Forelimb muscle (tissue), 1 donor: ENCODE measurements at regions not wholly inside any gene's neighbourhood (a gene's known extent, or its start where the extent isn't known, plus 50 kb on each side); places are given as distances from the start of the nearest gene placed in this dataset.
"Not testable (repeated sequence)": the region's sequence is repeated elsewhere in the genome, so short reads cannot be mapped to it uniquely, and the experiment has no call there.

Experiments
- DNase-seq: peaks from one replicate; pipeline ENCODE4 v3.0.0-alpha.2; 2013; ENCODE audit warnings: low read depth

DNA sequence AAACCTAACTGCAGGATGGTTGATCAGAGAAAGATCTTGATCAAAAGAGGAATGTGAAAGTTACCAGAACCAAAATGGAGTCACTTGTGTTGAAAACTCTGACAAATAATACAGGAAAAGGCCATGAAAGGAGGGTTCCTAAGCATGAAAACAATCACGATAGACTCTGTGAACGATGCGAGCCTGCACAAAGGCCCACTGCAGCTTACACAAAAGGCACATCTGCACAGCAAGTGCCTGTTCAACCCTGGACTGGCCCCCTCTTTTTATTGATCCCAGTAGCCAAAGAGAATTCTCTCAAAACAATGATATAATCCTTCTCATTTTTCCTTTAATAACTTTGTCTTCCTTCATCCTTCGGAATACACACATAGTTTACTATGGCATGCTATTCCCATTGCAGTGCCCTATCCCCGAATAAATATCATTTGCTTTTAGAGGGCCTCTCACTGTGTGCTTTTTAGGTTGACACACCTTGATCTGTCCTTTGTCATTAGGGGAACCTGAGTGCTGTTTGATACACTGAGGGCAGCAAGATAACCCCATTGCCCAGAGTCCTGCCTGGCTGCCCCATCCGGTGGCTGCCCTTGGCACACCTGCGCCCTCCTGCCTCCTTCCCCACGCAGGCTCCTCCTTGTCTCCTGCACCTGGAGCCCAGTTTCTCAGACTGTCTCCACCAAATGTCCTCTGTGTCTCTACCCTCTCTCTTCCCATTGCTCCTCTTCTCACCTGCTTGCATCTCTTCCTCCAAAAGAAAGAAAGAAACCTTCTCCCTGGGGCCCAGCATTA is 98.3 kb upstream of the FRMD1 start:
- no peak for DNase-seq

DNA sequence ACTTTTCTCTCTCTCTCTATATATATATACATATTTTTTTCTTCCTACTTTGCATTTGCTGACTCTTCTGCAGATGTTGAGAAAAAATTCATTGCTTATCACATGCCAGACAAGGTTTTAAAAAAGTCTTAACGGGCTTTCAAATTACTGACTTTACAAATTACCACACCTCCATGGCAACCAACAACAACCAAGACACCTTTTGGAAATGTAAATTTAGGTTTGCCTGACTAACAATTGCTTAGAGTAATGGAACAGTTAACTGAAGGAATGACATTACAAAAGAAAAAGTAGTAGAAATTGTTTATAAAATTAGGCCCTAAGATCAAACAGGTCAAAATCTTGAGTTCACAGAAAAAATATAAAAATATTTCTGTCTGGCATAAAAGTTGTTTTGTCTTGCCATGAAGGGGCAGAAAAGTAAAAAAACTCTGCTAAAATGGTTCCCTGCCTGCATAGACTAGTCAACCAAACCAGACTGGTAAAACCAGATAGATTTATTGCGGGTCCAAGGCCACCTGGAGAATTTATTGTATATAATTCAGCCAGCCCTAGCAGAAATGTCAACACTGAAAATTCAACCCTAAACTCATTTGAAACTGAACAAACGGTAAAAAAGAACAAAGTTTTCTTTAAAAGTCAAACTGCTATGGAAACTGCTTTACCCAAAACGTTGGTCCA is 92.8 kb upstream of the FRMD1 start:
- DNase-seq, result no peak

DNA sequence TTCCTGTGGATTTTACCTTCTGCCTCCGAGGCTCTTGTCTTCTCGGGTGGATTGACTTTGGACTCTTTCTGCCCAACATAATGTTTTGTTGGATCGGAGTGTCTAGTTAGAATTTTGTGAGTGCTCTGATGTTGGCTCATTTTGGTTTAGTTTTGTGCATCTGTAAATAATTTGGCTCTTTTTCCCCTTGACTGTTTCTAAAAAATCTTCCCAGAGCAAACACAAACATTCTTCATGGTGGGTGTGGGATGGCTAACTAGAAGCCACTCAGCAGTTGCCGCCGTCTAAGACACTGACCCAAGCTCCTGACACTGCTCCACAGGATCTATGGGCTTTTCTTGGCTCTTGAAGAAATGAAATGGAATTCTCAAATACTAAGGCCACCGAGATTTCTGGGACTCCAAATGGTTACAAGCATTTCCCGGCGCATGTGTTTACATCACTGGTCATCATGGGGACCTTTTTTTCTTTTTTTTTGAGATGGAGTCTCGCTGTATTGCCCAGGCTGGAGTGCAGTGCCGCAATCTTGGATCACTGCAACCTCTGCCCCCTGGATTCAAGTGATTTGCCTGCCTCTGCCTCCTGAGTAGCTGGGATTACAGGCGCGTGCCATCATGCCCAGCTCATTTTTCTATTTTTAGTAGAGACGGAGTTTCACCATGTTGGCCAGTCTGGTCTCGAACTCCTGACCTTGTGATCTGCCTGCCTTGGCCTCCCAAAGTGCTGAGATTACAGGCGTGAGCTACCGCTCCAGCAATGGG is 92.0 kb upstream of the FRMD1 start:
- no peak for DNase-seq

DNA sequence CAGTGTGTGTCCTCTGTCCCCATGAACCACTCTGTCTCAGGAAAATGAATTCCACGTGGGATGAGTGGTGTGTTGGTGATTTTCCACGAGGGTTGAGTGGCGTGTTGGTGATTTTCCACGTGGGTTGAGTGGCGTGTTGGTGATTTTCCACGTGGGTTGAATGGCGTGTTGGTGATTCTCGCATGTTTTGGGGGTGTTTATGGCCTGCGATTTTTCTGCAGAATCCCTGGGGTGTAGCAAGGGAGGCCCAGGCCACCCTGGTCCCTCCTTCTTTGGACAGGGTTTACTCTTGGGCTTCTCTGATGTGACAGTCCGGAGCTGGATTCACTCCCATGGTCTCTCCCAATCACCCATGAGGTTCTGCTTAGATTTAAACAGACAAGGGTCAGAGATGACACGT is 90.6 kb upstream of the FRMD1 start:
- no peak for DNase-seq

DNA sequence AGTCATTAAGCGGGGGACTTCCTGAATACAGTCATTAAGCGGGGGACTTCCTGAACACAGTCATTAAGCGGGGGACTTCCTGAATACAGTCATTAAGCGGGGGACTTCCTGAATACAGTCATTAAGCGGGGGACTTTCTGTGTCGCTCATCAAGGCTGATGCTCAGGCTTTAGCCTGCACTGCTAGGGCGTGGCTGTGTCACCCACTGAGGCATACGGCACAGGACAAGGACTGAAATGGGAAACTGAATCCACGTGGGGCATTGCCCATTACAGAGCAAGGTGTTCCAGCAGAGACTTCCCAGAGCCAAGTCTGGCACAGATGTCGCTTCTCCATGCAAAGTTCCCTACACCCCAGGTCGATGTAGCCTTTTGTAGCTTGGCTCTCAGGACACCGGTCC is 89.9 kb upstream of the FRMD1 start:
- not testable (repeated sequence) for DNase-seq

DNA sequence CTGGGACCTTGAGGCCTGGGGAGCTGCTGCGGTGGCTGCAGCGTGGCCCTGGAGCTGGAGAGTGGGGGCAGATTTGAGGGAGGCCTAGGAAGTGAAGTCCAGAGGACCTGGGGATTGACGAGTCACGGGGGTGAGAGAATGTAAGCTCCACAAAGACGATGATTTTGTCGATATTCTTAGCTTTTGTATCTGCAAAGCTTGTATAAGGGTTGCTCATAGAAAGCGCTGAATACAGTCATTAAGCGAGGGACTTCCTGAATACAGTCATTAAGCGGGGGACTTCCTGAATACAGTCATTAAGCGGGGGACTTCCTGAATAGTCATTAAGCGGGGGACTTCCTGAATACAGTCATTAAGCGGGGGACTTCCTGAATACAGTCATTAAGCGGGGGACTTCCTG is 89.3 kb upstream of the FRMD1 start:
- not testable (repeated sequence) for DNase-seq

DNA sequence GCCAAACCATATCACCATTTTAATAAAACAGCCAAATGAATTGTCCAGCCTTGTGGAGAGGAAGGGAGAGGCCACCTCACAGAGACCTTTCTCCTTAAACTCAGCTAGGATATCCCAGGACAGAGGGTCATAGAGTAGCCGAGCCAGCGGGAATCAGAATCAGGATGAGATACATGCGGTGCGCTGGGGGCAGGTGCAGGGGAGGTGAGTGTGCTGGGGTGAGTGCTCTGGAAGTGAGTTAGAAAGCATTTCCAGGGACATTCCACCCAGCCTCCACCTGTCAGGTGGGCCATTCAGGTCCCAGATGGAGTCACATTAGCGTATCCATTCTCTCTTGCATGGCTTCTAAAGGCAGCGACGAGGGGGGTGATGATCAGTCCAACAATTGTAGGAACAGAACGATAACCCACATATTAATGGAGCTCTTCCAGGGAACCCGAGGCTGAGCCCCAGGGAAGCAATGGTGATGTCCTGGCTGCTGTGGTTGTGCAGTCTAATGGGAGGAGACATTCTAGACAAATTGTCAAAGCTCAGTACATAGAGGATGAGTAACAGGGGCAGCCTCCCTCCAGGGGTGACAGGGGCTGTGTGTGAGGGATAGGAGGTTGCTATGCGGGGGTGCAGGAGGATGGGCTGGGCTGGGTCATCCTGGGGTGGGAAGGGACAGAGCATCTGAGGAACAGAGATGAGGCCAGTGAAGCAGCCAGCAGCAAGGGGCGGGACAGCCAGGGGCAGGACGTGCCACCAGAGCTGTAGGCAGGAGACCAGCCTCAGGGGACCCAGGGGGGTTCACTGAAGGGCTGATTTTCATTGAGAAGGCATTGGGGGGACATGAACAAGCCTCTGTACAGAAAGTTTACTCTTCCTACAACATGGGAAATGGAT is 88.7 kb upstream of the FRMD1 start:
- DNase-seq, result no peak

DNA sequence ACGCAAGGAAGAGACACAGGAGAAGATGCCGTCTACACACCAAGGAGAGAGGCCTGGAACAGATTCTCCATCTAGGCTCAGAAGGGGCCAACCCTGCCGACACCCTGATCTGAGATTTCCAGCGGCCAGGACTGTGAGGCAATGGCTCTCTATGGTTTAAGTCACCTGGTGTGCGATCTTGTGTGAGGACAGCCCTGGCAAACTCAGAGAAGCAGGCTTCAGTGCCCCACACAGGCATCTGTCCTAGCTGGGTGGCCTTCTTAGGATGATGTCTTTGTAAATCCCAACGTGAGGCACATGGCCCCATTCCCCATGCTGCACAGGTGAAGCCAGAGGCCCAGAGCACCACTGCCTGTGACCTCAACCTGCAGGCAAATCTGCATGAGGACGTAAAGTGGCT is 87.6 kb upstream of the FRMD1 start:
- DNase-seq, result no peak

DNA sequence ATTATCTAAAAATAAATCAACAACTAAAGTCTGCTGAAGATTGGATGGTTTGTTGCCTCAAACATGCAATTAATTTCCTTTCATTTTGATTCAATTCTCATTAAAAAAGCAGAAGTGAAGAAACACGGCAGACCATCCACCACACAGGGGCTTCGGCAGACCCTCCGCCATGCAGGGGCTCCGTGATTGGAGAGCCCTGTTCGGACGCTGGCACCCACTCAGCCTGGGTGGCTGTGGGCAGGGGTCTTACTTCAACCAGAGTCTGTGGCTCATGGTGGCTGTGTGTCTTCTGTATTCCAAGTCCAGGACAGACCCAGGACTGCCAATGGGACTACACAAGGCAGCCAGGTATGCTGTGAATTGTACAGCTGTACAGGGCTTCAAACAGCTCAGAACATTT is 86.9 kb upstream of the FRMD1 start:
- no peak for DNase-seq

DNA sequence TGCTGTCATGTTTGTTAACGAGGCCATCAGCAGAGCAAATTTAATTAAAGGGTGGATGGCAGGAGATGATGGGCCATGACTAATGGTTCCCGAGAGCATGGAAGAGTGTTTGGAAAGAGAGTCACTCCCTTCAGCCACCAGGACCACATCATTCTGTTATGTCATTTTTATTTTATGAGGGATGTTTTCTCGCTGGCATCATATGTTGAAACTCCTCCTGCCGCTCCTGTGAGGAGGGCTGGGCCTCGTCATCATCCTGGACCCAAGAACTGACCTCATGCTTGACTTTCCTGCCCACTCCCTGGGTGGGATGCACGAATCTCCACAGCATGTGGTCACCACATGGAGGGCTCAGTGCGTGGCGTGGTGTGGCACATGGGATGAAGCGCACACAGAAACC is 86.4 kb upstream of the FRMD1 start:
- no peak for DNase-seq

DNA sequence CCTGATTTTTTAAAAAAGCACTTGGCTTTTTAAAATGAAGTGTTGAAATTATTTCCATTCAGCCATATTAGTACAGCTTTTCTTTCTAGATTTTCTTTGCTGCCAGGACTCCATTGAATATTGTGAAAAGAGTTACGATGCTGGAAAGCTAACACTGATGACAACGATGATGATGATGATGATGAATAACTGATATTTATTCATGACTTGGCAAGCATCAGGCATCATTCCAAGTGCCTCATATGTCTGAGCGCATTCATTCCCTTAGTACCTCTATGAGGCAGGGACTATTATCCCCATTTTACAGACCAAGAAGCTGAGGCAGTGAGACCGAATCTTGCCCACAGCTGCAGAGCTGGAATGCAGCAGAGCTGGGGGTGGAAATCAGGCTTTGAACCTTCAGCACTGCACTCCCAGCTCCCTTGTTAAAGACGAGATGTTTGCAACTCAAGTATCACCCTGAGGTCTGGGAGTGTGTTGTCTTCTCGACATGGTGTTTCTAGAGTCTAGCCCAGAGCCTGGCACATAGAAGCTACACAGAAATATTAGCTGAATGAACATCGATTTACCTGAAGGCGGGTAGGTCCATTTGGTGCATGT is 85.5 kb upstream of the FRMD1 start:
- DNase-seq, result no peak

DNA sequence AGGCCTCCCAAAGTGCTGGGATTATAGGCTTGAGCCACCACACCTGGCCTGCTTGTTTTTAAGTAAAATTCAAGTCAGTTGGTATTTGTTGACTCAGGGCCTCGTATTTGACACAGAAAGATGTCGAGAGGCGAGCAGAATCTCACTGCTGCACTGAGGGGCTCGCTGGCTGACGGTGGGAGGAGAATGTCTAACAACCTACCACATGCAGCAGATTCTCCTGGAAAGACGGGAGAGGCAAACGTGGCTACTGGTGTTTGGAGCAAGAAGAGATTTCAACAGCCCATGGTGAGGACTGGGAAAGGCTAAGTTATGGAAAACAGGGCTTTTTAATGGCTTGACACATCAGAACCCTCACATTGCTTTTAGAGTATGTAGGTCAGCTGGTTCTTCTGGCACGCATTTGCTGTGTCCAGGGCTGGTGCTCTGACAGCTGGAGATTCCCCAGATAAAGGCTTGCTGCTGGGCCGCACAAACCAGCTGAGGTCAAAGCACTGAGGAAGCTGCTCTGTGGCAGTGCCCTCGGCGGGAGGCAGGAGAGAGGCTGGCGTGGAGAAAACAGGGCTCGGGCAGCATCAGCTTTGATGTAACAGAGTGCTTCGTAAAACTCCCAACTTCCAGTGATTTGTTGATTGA is 84.2 kb upstream of the FRMD1 start:
- DNase-seq, result no peak

DNA sequence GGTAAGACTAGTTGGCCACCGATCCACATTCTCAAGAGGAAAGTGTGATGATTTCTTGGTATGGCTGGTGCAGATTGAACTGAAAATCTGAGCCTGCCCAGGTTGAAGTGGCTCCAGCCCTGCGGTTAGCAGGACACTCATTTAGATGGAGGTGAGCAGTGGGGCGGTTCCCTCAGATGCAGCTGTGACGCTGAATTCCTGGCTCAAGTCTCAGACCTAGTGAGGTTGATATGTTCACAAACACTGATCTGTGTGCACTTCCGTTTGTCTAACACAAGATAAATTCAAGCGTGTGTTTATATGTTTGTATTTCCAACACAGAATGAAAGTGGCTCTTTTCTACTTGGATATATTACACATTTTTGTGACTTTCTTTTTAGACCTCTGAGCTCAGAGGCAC is 83.4 kb upstream of the FRMD1 start:
- no peak for DNase-seq

DNA sequence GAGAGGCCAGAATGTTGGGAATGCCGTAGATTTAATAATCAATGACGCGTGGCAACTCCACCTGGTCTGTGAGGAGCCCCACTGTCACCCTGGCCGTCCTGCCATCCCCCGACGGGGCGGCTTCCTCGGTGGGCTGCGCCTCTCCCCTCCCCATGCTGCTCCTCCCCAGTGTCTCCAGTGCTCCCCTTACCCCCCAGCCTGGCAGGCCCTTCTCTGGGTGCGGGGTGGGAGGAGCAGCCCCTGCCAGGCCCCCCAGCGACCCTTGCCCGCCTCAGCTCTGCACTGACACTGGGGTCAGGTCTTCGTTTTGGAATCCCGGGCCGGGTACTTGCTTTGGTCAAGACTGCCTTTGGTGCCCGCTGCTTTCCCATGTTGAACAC is 82.3 kb upstream of the FRMD1 start:
- no peak for DNase-seq

DNA sequence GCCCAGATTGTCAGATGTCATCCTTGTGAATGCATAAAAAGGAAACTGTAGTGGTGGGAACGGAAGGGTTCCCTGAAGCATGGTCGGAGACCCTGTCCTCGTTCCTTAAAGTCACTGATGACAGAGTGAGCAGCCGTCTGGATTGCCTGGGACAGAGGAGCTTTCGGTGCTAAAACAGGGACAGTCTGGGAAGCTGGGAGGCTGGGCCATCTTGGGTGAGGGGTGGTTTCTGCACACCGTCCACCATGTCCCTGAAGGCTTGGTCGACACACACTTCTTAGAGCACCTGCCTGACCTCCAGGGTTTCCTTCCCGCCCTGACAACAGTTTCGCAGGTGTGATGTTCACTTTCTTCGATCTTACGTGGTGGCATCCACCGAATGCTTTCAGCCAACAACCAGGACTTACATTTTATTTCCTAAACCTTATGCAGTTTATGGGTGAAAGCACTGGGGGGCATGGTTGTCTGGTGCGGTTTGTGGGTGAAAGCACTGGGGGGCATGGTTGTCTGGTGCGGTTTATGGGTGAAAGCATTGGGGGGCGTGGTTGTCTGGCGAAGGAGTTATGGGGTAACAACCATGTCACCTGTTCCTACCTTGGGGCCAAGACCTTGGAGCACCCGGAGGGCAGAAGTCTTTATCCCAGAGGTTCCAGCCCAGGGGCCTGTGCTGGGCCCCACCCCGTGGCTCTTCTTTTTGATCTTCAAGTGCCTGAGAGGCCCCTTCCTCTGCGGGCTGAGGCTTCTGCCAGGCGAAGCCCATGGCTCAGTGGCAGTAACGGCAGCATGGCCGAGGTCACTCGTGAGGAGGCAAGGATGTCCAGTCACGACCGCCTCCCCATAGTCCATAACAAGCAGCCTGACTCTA is 81.7 kb upstream of the FRMD1 start:
- no peak for DNase-seq

DNA sequence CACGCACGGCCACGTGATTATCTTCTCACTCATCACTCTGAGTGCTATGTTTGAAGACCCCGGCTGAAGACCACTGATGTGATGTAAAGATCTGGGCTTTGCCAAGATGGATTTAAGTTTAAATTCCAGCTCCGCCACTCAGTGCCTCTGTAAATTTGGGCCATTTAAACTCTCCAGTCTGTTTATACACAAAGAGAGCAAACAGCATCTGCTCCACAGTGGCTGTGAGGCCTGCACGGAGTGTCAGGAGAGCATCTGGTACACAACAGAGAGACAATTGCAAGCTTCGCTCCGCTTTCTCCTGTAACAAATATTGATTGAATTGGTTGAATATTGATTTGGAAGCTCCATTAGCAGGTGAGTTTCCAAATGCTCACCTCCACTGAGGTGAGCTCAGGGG is 80.5 kb upstream of the FRMD1 start:
- no peak for DNase-seq

DNA sequence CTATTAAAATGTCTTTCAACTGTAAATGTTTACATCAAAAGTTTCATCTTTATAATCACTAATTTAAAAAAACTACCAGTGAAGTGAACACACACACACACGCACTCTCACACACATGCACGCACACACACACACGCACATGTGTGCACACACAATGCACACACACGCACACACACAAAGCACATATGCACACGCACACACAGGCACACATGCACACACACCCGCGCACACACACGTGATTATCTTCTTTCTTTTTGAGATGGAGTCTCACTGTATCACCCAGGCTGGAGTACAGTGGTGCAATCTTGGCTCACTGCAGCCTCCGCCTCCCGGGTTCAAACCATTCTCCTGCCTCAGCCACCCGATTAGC is 80.0 kb upstream of the FRMD1 start:
- DNase-seq, result no peak

DNA sequence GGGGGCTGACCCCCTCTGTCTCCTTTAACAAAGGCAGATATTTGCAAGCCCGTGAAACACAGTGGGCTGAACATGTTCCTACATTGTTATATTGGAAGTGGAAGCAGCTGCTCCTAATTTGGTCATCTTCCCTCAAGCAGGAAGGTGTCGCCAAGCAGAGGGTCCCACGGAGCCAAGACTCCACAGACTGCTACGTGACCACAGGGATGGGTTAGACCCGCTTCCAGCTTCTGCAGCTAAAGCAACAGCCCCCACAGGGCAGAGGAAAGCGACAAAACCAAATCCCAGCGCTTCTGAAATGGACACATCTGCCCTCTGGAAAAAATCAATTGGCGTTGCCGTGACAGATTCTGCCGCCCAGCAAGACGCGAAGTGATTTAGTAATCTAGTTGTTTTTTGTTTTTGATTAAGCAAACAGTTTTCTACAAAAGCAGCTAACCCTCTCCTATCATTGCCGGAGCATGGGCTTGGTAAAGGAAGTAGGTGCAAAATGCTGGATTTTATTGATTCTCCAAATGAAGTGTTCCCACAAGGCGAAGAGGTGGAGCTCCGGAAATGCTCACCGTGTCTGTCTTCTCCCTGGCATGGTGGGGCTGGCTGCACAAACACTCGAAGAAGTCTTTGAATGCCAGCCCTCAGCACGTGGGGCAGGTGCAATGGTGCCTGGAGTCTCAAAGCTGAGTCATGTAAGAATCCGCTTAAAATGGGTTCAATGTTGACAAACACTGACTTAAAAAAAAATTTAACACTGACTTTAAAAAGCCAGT is 79.4 kb upstream of the FRMD1 start:
- no peak for DNase-seq
